ENCODE measurements at regions not wholly inside any gene's neighbourhood (a gene's known extent, or its start where the extent isn't known, plus 50 kb on each side); places are given as distances from the start of the nearest gene placed in this dataset.

- Histone ChIP-seq H3K36me3 (replicated peaks in 1 of 2; ENCODE audit: insufficient read depth in 1 of 2, low read depth in 2 of 2) (no peaks in the 10 kb centered on the region), H3K4me1 (no peaks in the 10 kb centered on the region), H3K27ac (no peak overlapping the region), H3K9me3 (no peaks in the 10 kb centered on the region), H3K27me3 (no peaks in the 10 kb centered on the region), H3K4me3 (no peak overlapping the region)
- 64 to 74% methylated on average over 2 of the region's 2 CpGs for WGBS, 2 donors
- TF ChIP-seq POLR2A (IDR thresholded peaks at IDR 0.05) (no peak), CTCF (IDR thresholded peaks at IDR 0.05) (no peak)
- ATAC-seq, result no peak
- DNase-seq, result no peak
- intact Hi-C loops (cut with DNase I), result no loop called here
Observed at GRCh38 chr1:188382851-188383250, 1554.1 kb downstream of the PLA2G4A start.

- no peak overlapping the region for H3K4me3 ChIP-seq
- intact Hi-C loops (cut with DNase I), result no loop called here
- H3K4me1 ChIP-seq, result no peaks in the 10 kb centered on the region
- H3K27ac ChIP-seq, result no peak overlapping the region
- H3K9me3 ChIP-seq, result no peaks in the 10 kb centered on the region
- TF ChIP-seq CTCF (IDR thresholded peaks at IDR 0.05) (no peak), POLR2A (IDR thresholded peaks at IDR 0.05) (no peak)
- DNase-seq (no peak), ATAC-seq (no peak)
- no peaks in the 10 kb centered on the region for H3K27me3 ChIP-seq
- H3K36me3 ChIP-seq (replicated peaks in 1 of 2; ENCODE audit: insufficient read depth in 1 of 2, low read depth in 2 of 2), result no peaks in the 10 kb centered on the region
- 57 to 64% methylated on average over 5 of the region's 5 CpGs for WGBS, 2 donors
Observed at GRCh38 chr1:188386161-188386560, 1557.4 kb downstream of the PLA2G4A start.

GRCh38 chr1:188386666-188387065 is 1557.9 kb downstream of the PLA2G4A start:
- TF ChIP-seq CTCF (IDR thresholded peaks at IDR 0.05) (no peak), POLR2A (IDR thresholded peaks at IDR 0.05) (no peak)
- no peak overlapping the region for H3K27ac ChIP-seq
- 33 to 48% methylated on average over 3 of the region's 3 CpGs for WGBS, 2 donors
- intact Hi-C loops (cut with DNase I), result no loop called here
- no peaks in the 10 kb centered on the region for H3K36me3 ChIP-seq (replicated peaks in 1 of 2; ENCODE audit: insufficient read depth in 1 of 2, low read depth in 2 of 2)
- no peaks in the 10 kb centered on the region for H3K4me1 ChIP-seq
- H3K4me3 ChIP-seq, result no peak overlapping the region
- no peaks in the 10 kb centered on the region for H3K9me3 ChIP-seq
- H3K27me3 ChIP-seq, result no peaks in the 10 kb centered on the region
- DNase-seq (no peak), ATAC-seq (no peak)

- WGBS, 2 donors, result 71 to 80% methylated on average over 1 of the region's 1 CpG
- intact Hi-C loops (cut with DNase I), result no loop called here
Observed at GRCh38 chr1:188394677-188395076, 1565.9 kb downstream of the PLA2G4A start.

More at GRCh38 chr1:188394677-188395076, 1565.9 kb downstream of the PLA2G4A start:
- TF ChIP-seq CTCF (IDR thresholded peaks at IDR 0.05) (no peak), POLR2A (IDR thresholded peaks at IDR 0.05) (no peak)
- Histone ChIP-seq H3K4me1 (no peaks in the 10 kb centered on the region), H3K27me3 (no peaks in the 10 kb centered on the region), H3K4me3 (no peak overlapping the region), H3K36me3 (replicated peaks in 1 of 2; ENCODE audit: insufficient read depth in 1 of 2, low read depth in 2 of 2) (no peaks in the 10 kb centered on the region), H3K27ac (no peak overlapping the region), H3K9me3 (no peaks in the 10 kb centered on the region)
- ATAC-seq (no peak), DNase-seq (no peak)

All from body of pancreas (tissue), 4 donors.